Daoy (cell line): ENCODE measurements at regions not wholly inside any gene's neighbourhood (a gene's known extent, or its start where the extent isn't known, plus 50 kb on each side); places are given as distances from the start of the nearest gene placed in this dataset.
"Not testable (repeated sequence)": the region's sequence is repeated elsewhere in the genome, so short reads cannot be mapped to it uniquely, and the experiment has no call there.

ENCODE experiments used
- DNase-seq: peaks from one replicate; pipeline ENCODE4 v3.0.0-alpha.2; 2015; ENCODE audit warnings: low read depth

DNA sequence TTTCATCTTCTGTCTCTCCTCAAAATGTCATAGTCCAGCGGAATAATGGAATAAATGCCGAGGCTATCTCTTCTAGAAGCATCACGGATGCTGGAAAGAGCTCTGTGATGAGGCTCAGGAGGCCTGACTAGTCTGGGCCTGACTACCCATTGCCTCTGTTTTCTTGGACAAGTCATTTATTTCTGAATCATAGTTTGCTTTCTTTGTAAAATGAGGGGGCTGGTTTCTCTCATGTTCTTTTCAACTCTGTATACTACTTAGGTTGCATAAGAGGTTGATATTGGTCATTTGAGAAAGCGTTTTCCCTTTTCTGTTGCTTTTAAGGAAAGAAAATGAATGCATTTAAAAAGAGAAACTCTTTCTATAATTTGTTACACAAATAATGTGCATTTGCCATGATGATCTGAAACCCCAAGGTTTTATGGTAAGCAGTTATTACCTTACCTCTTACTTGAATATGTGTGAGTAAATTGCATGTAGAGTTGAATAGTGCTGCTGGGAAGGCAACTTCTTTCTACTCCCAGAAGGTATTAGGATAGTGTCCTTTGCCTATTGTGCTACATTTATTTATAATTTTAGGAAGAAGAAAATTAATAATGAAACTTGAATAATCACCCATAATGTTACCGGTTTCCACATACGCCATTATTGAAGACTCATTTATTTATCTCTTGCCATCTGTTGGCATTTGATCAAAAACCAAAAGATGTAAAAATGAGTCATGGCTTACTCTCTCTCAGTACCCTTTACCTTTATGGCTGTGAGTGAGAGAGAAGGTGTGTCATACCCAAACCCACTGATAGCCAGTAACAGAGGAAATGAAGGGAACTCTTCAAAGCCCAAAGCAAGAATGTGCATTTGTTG, 179.1 kb downstream of the FASLG start:
- DNase-seq, result peak; percentile 34

DNA sequence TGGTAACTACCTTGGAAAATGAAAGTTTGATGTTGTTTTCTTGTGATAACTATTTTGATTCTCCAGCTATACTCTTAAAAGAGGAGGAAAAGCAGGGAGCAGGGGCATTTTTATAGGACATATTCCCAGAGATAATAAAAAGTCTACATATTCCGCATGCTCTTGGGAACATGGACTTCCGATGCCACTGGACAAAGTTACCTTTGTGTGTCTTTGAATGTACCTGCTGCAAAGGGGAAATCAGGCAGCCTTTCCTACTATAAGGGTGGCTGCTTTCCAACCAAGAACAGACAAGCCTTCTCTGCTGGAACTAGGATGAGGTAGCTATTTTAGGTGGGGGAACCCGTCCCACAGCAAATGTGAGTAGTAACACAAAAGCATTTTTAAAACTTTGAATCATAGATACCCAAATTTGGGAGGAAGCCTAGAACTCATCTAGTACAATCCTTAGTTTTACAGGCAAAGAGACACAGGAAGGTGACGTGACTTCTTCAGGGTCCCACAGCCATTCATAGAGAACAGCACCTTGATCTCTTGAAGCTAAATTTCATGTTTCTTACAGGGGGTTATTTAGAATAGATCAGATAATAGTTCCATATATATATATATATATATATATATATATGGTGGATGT, 179.9 kb downstream of the FASLG start:
- DNase-seq, result no peak

DNA sequence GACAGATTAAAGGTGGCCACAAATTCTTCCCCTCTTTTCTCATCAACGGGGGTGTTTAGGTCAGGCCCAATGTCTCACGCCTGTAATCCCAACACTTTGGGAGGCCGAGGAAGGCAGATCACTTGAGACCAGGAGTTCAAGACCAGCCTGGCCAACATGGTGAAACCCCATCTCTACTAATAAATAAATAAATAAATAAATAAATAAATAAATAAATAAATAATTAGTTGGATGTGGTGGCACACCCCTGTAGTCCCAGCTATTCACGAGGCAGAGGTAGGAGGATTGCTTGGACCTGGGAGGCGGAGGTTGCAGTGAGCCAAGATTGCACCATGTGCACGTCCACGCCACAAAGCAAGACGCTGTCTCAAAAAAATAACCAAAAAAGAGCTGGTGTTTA, 180.7 kb downstream of the FASLG start:
- not testable (repeated sequence) for DNase-seq

DNA sequence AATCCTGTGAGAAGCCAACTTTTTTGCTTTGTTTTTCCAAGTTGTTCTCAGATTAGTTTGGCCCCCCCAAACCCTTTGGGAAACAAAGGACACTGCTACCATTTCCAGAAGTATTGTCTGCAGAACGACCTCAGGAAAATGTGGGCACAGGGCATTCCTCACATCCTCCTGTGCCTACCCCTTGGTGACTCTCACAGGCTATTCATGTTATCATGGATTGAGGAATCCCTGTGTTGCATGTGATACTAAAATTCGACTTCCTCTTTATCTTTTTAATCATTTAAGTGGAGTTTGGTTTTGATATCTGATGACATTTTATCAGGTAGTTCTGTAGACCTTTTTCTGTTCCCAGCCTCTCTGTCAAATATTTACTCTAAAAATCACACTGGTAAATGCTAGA, 184.5 kb downstream of the FASLG start:
- DNase-seq, result no peak

DNA sequence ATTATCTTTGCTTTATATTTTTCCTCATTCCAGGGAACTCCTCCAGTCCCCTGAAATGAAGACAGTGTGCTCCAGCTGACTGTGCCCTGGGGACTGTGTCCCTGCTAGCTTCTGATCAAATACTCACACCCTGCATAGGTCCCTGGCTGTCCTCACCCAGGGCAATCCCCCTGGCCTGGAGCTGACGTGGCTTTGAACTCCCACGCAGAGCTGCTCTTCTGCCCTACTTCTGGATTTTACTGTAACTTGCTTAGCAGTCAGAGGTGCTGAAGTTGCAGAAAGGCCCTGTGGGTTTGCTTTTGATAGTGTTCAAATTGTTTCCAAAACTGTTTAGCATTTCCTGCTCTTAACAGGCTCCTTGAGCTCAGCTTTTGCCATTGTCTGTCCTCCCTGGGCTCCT, 186.5 kb downstream of the FASLG start:
- DNase-seq, result peak; percentile 45

DNA sequence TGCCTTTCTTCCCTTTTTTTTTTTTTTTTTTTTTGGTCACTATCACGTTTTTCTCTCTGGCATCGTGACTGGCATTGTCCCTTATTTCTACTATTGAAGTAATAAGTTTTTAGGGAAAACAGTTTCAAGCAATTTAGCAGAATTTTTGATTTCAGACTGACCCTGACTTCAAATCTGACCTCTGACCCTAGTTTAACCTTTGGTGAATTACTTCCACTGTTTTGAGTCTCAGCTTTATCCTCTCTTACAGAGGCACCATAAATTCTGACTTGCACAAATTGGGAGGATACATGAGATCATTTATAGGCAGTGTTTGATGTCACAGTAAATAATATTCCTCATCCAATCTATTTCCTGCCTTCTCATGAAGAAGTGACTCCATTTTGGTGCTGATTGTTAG, 187.0 kb downstream of the FASLG start:
- DNase-seq, result no peak

DNA sequence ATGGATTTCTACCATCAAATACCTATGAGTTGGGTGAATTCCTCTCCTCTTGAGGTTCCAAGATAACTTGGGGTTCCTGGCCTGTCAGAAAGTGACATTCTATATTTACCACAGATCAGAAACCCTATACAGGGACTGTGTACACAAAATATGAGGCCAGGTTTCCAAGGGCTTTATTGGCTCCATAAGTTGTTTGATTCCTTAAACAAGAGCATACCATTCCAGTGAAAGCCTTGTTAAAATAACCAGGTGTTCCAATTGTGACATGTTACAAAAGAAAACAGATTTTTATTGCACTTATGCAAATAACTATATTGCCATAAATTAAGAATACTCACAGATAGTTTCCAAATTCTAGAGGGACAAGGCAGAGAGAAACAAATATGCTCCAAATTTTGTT, 188.9 kb downstream of the FASLG start:
- DNase-seq, result not testable (repeated sequence)

DNA sequence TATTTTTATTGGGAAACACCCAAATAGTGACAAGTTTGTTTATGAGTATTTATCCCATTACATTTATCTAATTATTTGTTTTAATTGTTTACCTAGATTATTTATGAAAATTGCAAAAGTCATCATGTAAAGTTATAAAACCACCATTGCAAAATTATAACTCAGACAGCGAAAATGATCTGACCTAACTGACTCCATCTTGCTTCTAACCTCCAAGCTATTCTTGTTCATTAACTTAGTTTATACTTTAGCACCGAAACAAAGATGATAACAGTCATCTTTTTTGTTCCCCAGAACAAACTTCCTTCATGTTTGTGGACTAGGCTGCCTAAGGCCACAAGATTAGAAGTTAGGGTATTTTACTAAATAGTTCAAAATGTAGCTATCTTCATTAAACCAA, 190.8 kb downstream of the FASLG start:
- DNase-seq, result no peak

DNA sequence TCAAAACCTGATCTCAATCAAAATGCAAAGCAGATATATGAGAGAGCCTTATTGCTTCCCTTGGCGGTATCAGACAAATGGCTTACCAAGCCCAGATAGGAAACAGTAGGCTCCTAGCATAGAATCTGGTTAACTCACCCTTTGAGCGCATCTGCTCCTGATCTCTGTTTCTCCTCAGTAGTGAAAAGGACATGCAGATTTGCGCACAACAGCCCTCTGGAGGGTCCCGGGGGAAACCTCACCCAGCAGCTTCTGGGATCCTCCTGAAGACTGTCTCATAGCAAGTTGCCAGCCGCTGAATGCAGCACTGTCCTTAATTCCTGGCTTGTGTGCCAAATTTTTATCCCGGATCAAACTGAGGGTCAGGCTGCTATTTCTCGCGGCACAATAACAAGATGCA, 192.2 kb downstream of the FASLG start:
- no peak for DNase-seq

DNA sequence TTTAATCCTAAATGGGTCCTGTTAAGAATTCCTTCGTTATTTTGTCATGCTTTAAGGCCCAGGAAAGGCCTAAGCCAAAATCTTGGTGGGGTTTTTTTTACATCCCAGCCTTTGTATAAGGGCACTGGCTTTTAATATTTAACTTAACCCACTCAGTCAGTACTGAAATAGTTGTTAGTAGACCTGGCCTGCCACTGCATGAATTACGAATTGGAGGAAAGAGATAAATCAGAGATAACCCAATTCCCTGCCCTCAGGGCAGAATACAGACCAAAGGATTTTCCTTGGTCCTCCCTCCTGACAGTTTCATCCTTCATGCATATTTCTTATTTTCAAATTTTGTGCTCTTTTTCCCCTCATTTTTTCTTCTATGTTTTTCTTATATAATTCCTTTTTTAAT, 193.0 kb downstream of the FASLG start:
- DNase-seq, result no peak

DNA sequence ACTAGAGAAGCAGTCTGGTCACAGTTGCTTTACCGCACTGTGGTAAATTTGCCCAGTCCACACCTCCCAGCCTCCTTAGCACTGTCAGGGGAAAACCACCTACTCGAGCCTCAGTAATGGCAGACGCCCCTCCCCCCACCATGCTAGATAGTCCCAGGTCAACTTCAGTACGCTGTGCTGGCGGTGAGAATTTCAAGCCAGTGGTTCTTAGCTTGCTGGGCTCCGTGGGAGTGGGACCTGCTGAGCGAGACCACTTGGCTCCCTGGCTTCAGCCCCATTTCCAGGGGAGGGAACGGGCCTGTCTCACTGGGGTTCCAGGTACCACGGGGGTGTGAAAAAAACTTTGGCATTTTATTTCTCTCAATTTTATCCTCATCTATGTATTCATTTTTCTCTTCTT, 194.8 kb downstream of the TNFSF18 start:
- DNase-seq, result not testable (repeated sequence)

DNA sequence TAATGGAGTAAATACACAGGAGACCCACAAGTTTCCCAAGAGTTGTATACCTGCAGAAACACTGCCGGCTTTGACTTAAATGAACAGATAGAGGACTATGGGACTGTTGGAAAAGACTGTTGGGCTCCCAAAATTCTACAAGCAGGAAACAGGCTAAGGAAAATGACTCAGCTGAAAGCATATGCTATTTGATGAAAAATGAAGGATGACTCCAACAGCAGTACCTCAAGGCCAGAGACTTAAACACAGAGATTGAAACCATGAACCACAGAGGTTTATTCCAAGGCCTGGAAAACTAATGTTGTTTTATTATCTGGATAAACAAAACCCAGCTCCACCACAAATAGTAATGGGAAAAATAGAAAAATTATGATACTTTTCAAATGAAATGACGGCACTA, 187.7 kb downstream of the TNFSF18 start:
- no peak for DNase-seq

DNA sequence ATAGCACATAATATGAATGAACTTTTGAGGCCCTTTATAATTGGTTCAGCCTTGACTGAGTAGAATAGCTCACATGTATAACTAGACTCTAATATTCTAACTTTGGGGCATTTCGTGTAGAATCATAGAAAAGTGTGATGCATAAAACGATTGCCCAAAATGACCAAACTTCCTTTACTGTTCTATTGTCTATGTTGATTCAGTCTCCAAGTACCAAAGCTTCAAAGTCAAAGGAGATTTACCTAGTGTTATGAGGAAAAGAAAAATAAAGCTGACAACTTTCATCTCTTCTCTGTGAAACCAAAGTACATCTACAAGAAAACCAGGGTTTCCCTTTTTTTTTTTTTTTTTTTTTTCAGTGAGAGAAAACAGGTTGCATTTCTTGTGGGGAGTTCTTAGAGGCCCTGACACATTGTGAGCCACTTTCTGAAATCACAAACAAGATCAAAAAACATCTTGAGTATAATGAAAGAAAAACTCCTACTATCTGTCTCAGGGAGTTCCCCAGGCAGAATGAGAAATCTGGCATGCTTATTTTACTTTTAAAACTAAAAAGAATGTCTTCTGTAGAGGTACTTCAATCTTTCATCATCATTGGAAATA, 183.4 kb downstream of the TNFSF18 start:
- no peak for DNase-seq

DNA sequence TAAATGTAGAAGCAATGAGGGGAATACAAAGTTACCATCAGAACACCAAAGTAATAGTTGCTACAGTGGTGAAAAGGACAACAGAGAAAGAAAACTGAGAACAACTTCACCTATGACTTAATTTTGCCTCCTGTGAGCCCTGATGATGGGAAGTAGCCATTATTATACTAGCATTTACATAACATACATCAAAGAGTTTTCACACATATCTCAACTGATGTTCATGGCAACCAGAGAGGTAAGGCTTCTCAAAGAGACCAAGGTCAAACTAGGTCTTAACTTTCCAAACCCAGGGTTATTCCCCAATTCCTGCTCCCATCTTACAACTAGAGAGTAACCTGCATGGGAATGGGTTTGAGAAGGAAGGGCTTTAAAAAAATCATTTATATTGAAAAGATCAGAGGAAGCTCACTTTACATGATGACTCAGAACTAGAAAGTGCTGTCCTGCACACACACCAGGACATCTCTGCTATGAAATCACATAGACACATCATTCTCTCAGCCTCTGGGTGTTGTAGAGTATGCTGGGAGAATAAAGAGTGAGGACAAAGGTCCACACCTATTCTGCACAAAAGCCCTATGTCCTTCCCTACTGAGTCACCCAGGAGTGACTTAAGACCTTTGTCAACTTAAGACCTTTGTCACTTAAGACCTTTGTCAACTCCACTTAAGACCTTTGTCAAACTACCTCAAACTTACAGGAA, 179.7 kb downstream of the TNFSF18 start:
- no peak for DNase-seq

DNA sequence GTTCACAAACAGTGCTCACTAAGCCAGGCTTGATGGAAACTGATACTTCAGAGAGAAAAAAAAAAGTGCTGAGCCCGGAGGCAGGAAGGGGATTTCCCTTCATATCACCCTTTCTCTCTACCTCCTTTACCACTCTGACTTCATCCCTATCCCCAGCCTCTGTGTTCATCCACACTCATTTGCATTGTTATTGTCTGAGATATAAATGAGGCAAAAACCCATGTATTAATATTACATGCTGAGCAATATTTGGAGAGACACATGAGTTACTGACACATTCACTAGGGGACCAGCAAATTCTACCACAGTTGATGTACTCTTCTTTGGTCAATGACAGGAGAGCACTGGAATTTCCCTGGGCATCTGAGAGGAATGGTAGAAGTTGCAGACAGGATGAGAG, 175.8 kb downstream of the TNFSF18 start:
- peak; percentile 37 for DNase-seq

DNA sequence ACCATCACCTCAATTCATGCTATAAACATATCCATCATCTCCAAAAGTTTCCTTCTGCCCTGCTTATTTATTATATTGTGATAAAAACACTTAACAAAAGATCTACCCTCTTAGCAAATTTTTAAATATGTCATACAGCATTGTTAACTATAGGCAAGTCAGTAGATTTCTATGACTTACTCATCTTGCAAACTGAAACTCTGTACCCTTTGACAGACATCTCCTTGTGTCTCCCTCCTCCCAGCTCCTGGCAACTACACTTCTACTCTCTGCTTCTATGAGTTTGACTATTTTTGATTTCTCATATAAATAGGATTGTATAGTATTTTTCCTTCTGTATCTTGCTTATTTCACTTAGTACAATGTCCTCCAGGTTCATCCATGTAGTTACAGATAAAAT, 174.8 kb downstream of the TNFSF18 start:
- no peak for DNase-seq

DNA sequence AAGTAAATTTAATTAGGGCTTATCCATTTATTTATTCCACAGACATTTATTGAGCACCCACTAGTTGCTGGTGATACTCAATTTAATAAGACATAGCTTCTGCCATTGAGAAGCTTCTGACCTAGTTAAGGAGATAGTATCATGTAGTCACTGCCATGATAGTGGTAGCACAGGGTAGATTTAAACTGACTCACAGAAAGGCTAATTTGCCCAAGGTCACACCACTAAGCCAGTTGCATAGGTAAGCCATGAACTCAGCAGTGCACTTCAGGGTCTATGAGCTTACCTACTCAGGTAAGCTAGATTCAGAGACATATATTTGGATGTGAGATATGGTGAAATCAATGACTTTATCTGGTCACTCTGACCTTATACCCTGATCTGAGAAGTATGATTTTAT, 168.4 kb downstream of the TNFSF18 start:
- no peak for DNase-seq

DNA sequence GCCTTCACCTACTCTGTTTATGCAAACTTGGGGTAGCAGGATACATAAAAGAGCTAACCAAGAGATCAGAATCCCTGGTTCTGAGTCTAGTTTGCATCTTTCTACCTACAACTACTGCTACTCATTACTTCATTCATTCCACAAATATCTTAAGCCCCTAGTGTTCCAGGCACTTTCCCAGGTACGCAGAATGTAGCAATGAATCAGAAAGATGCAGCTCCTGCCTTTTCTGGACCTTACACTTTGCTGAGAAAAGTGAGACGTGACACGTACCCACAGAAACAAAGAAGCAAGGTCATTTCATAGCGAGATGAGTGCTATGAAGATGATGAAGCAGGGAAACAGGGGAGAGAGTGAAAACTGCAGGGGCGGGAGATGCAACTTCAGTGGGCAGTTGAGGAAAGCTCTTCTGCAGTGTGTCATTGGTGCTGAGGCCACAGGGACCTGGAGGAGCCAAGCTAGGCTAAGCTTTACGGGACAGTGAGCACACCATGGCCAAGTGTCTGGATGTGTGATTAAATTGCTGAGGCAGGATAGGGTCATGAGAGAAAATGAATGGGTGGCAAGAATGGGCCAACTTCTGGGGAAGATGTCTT, 167.9 kb downstream of the TNFSF18 start:
- DNase-seq, result no peak

DNA sequence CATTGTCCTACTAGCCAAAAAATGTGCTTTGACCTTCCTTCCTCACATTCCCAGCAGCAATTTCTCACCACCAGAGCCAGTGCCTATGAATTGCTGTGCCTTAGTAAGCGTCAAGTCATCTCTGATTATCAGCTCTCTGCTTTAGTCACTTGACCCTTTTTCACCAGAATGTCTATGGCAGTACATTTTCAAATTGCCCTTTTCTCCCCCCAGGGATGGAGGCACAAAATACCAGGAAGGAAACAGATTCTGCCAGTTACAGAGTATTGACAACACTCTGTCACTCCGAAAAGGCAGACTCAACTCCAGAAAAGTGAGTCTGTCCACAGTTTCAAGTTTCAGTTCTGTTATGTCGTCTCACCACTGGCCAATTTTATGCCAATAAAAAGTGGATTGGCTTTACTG, 167.4 kb downstream of the TNFSF18 start:
- DNase-seq, result no peak

DNA sequence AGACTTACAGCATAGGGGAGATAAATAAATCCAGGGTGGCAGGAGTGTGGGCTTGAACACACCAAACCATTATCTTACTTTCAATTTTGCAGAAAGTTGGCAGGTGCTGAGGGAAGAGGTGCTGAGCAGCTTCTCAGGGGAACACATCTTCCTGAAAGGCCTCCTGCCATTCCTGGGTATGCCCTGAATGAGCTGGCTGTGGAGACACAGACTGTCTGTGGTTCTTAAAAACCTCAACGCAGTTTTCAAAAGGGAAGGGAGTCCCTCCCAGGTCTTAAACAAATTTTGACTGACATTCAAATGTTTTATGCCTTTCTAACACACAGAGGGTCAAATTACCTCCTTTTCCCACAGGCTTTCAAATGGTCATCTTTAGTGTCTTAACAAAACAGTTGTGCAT, 166.9 kb downstream of the TNFSF18 start:
- DNase-seq, result peak; percentile 30

DNA sequence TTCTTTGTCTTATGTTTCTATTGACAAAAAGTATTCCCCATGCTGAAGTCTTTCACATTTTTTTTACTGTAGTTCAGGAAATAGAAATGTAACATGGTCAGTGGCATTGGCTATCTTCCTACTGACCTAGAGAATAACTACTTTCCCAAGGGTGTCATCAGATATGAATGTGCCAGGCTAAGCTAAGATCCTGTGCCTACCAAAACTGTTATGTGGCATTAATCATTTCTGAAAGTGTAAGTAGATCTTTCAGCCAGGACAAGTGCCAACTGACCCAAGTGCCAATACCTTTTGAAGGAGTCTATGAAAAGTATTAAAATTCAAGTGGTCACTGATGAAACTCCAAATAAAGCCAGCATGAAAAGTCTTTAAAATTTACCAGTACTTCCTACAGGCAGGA, 165.3 kb downstream of the TNFSF18 start:
- no peak for DNase-seq

DNA sequence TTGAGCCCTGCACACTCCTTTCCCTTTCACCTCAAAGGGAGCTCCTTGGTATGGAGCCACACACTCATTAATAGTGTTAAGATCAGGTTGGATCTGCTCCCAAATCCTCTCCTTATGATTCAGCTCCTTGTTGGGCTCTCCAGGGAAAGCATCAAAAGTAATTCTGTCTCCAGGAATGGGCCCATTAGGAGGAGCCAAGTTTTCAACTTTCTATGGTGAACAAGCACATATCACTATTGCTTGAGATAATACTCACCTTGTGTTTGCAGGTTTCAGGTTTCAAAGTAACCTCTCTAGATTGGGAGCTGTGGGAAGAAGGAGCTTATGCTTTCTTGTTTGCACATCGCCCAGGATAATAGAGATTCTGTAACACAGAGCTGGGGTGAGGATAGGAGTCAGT, 164.8 kb downstream of the TNFSF18 start:
- DNase-seq, result peak; percentile 37
